Small intestine (tissue), 7 donors: ENCODE measurements at regions not wholly inside any gene's neighbourhood (a gene's known extent, or its start where the extent isn't known, plus 50 kb on each side); places are given as distances from the start of the nearest gene placed in this dataset.

Experiments
- DNase-seq, 2 donors: peaks; one replicate each; pipeline versions ENCODE4 v3.0.0 to v3.0.0-alpha.2; 2013
- FAIRE-seq: peaks from 2 replicates; lab custom pipeline; 2012; peaks lifted over from hg19 to GRCh38; lab: Jason Lieb, UNC
- H3K27ac ChIP-seq, 3 donors: one replicate each; pipeline ENCODE4 v1.5.1; 2013; ENCODE audit warnings: low read length in 2 of 3, mild to moderate bottlenecking in 2 of 3, control low read depth in 1 of 3, inconsistent platforms in 1 of 3, low read depth in 1 of 3, moderate library complexity in 1 of 3
- H3K27me3 ChIP-seq, 3 donors: one replicate each; pipeline ENCODE4 v1.6.1; 2013; ENCODE audit warnings: low read length in 3 of 3, inconsistent platforms in 1 of 3; ENCODE audit not compliant: control insufficient read depth in 3 of 3, insufficient read depth in 3 of 3
- H3K36me3 ChIP-seq, 3 donors: one replicate each; pipeline ENCODE4 v1.6.1; 2013; ENCODE audit warnings: low read length in 3 of 3, inconsistent platforms in 1 of 3, low read depth in 1 of 3, mild to moderate bottlenecking in 1 of 3, moderate library complexity in 1 of 3; ENCODE audit not compliant: control insufficient read depth in 3 of 3, insufficient read depth in 2 of 3
- H3K4me1 ChIP-seq, 3 donors: one replicate each; pipeline ENCODE4 v1.6.1; 2013; ENCODE audit warnings: low read length in 2 of 3, inconsistent platforms in 1 of 3, low read depth in 1 of 3, mild to moderate bottlenecking in 1 of 3, moderate library complexity in 1 of 3; ENCODE audit not compliant: control insufficient read depth in 3 of 3, insufficient read depth in 2 of 3
- H3K4me3 ChIP-seq, 3 donors: one replicate each; pipeline ENCODE4 v1.5.1; 2013; ENCODE audit warnings: low read length in 3 of 3, control low read depth in 1 of 3, inconsistent platforms in 1 of 3, low read depth in 1 of 3, mild to moderate bottlenecking in 1 of 3, moderate library complexity in 1 of 3
- H3K9me3 ChIP-seq, 2 donors: one replicate each; pipeline ENCODE4 v1.6.1; 2013; ENCODE audit warnings: low read depth in 1 of 2, low read length in 1 of 2; ENCODE audit not compliant: control insufficient read depth in 2 of 2, insufficient read depth in 1 of 2
- WGBS, 3 donors: extraction: QIAGEN DNeasy Blood & Tissue Kit; methylation state at CpG; one replicate each; pipeline ENCODE4 v1.1.7; 2013; 5-methylcytosine and 5-hydroxymethylcytosine counted together
- donor health status: healthy with polysubstance abuse.
- donor health status: control.
- donor health status: control.
- donor health status: Bipolar disorder and iron deficiency.
- donor health status: healthy.

DNA sequence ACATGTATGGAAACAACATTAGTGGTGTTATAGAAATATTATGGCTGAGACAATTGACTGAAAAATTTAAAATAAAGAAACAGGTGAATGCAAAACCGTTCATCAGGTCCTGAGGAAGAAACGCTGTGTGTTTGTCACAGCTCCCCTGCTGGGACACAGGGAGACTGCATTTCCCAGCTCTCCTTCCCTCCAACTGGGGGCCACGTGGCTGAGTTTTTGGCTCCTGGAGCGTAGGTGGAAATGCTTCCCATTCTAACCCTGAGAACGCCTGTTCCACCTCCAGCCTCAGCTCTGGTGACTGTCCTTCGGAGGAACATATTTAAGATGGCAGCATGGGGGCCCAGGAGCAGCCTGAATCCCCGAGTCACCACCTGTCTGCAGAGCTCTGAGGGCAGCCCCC lies 398.6 kb downstream of the BRD1 start:
- Histone ChIP-seq H3K4me1 (no peaks in the 10 kb centered on the region), H3K27me3 (peaks cover 0 to 2% (median 0%) of the 10 kb centered on the region in 3 donors), H3K27ac (no peak overlapping the region), H3K4me3 (no peak overlapping the region), H3K36me3 (no peaks in the 10 kb centered on the region), H3K9me3 (no peaks in the 10 kb centered on the region)
- DNase-seq (no peak), FAIRE-seq (no peak)
- 35 to 57% (median 41%) methylated on average over 7 of the region's 7 CpGs for WGBS, 3 donors

GRCh38 chr22:49427941-49428340 lies 399.7 kb downstream of the BRD1 start:
- Histone ChIP-seq H3K4me3 (no peak overlapping the region), H3K27ac (no peak overlapping the region), H3K27me3 (peaks cover 0 to under 1% (median 0%) of the 10 kb centered on the region in 3 donors), H3K4me1 (no peaks in the 10 kb centered on the region), H3K9me3 (no peaks in the 10 kb centered on the region), H3K36me3 (no peaks in the 10 kb centered on the region)
- FAIRE-seq (no peak), DNase-seq (no peak)
- 84 to 91% (median 87%) methylated on average over 8 of the region's 8 CpGs for WGBS, 3 donors

DNA sequence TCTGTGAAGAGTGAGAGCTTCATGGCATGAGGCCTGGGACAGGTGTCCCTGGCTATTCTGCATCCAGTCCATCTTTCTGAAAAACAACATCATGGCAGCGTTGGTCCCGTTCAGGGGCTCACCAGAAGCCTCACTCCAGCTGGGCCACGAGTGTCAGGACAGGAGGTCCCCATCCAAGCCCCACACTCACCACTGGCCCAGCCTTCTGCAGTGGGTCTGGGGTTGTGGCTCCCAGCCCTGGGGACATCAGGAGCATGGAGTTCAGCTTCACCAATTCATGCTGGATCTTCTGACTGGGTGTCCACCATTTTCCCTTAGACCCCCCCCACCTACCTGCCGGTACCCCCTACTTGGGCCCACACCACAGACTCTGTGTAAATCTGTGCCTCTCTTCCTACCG lies 400.3 kb downstream of the BRD1 start:
- Histone ChIP-seq H3K36me3 (no peaks in the 10 kb centered on the region), H3K27me3 (peaks cover 0 to 2% (median 0%) of the 10 kb centered on the region in 3 donors), H3K27ac (no peak overlapping the region), H3K9me3 (no peaks in the 10 kb centered on the region), H3K4me1 (no peaks in the 10 kb centered on the region), H3K4me3 (no peak overlapping the region)
- FAIRE-seq (no peak), DNase-seq (no peak)
- WGBS, 3 donors = 71 to 73% (median 72%) methylated on average over 5 of the region's 5 CpGs

- Histone ChIP-seq H3K27me3 (peaks cover 0 to 2% (median 0%) of the 10 kb centered on the region in 3 donors), H3K9me3 (no peaks in the 10 kb centered on the region), H3K4me3 (no peak overlapping the region), H3K4me1 (no peaks in the 10 kb centered on the region), H3K36me3 (no peaks in the 10 kb centered on the region), H3K27ac (no peak overlapping the region)
- 84 to 90% (median 85%) methylated on average over 9 of the region's 9 CpGs for WGBS, 3 donors
- FAIRE-seq (no peak), DNase-seq (no peak)
Observed at GRCh38 chr22:49426618-49427266, 400.9 kb downstream of the BRD1 start.

GRCh38 chr22:49426098-49426497 lies 401.6 kb downstream of the BRD1 start:
- Histone ChIP-seq H3K4me3 (no peak overlapping the region), H3K4me1 (no peaks in the 10 kb centered on the region), H3K9me3 (no peaks in the 10 kb centered on the region), H3K27ac (no peak overlapping the region), H3K36me3 (no peaks in the 10 kb centered on the region), H3K27me3 (peaks cover 0 to 2% (median 0%) of the 10 kb centered on the region in 3 donors)
- DNase-seq (no peak), FAIRE-seq (no peak)
- WGBS, 3 donors = 59 to 68% (median 61%) methylated on average over 7 of the region's 7 CpGs

GRCh38 chr22:49425356-49425755 lies 402.3 kb downstream of the BRD1 start:
- WGBS, 3 donors = 53 to 55% (median 54%) methylated on average over 14 of the region's 14 CpGs
- no peaks in the 10 kb centered on the region for H3K36me3 ChIP-seq
- peaks cover 0 to 2% (median 0%) of the 10 kb centered on the region in 3 donors for H3K27me3 ChIP-seq
- H3K4me1 ChIP-seq = no peaks in the 10 kb centered on the region
- H3K27ac ChIP-seq = no peak overlapping the region
- H3K9me3 ChIP-seq = no peaks in the 10 kb centered on the region
- H3K4me3 ChIP-seq = no peak overlapping the region
- FAIRE-seq = no peak
- DNase-seq = no peak

GRCh38 chr22:49424893-49425270 lies 402.8 kb downstream of the BRD1 start:
- peaks cover 0 to 2% (median 0%) of the 10 kb centered on the region in 3 donors for H3K27me3 ChIP-seq
- H3K27ac ChIP-seq = no peak overlapping the region
- FAIRE-seq = no peak
- no peaks in the 10 kb centered on the region for H3K4me1 ChIP-seq
- no peaks in the 10 kb centered on the region for H3K36me3 ChIP-seq
- no peaks in the 10 kb centered on the region for H3K9me3 ChIP-seq
- DNase-seq = no peak
- no peak overlapping the region for H3K4me3 ChIP-seq
- WGBS, 3 donors = 83 to 84% (median 84%) methylated on average over 10 of the region's 10 CpGs

- 73 to 84% (median 75%) methylated on average over 17 of the region's 17 CpGs for WGBS, 3 donors
- H3K27ac ChIP-seq = no peak overlapping the region
- no peak overlapping the region for H3K4me3 ChIP-seq
- FAIRE-seq (no peak), DNase-seq (no peak)
- no peaks in the 10 kb centered on the region for H3K4me1 ChIP-seq
- H3K9me3 ChIP-seq = no peaks in the 10 kb centered on the region
- H3K27me3 ChIP-seq = peaks cover 0 to 2% (median 0%) of the 10 kb centered on the region in 3 donors
- H3K36me3 ChIP-seq = no peaks in the 10 kb centered on the region
Observed at GRCh38 chr22:49423125-49423650, 404.5 kb downstream of the BRD1 start.
